GM11168 (cell line): ENCODE measurements at regions not wholly inside any gene's neighbourhood (a gene's known extent, or its start where the extent isn't known, plus 50 kb on each side); places are given as distances from the start of the nearest gene placed in this dataset.

Source experiments
- in situ Hi-C: fragments of 300-500 bp; cut with MboI; formaldehyde crosslinking; loops from one replicate; pipeline ENCODE4 v1.12.0; 2022; ENCODE audit warnings: low sequenced_read_pairs; ENCODE audit not compliant: unreplicated experiment

DNA sequence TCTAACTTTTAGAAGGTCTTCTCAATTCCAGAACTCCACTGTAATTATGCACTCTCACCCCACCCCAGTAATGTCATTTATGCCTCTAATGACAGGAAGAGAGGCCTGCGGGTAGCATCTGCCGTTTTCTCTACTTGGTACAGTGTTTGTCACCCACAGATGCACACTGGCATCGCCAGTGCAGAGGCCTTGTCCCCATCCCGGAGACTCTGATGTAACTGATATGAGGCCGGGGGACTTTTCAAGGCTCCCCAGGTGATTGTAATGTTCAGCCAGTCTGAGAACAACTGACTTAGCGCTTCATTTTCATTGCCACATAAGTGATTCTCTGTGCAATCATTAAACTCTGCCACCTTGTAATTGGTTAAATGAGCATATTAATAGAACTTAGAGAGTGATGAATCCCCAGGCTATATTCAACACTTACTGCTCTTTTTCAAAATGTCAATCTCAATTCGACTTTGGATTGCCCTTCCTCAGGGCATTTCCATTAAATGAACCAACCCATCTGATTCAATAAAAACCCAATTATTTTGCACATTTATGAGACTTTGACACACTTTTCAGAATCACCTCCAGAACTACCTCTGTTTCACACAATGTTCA is 113.2 kb downstream of the HERPUD2 start:
- in situ Hi-C loops, result no loop called here

DNA sequence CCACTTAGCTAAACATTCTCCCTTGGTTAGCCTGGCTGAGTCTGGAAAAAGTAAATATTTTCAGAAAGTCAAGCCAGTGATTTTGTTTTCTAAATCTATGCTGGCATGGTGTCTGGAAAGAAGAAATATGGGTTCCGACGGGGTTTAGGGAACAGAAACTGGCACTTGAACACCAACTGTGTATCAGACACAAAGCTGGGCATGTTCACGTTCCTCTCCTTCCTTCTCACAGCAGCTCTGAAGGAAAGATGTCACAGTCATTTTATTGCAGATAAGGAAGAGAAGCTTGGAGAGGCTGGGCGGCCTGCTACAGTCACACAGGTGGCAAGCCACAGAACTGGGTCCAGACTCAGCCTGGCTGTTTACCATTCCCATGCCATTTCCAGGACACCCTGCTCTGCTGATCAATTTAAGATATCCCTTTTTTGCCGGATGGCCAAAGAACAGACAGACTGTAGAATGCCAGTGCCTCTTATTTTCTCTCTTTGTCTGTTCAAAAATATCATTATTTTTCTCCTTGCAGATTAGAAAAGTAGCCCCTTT is 118.8 kb downstream of the HERPUD2 start:
- in situ Hi-C loops, result no loop called here

DNA sequence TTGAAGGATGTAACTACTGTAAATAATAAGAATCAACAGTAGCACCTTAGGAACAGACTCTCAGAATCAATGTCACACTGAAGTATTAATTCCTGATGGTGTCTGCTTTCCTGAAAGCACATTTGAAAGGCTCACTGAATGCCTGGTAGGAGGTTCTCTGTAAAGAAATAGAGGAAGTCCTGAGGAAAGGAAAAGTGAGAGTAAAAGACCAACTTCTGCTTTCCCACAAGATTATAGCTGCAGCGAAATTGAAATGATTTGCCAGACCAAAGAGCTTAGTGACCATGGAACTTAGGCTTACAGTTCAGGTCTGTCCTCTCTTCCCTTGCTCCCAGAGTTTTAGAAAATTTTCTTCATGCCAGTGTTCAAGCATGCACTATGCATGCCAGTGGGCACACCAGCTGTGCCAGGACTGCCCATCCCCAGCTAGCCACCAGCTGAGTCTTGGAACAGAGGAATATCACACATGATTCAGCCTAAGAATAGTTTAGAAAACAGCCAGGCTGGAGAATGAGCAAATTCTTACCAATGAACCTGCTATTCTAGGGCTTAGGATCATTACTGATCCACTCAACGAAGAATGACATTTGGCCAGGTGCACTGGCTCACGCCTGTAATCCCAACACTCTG is 123.2 kb downstream of the HERPUD2 start:
- in situ Hi-C loops, result no loop called here

DNA sequence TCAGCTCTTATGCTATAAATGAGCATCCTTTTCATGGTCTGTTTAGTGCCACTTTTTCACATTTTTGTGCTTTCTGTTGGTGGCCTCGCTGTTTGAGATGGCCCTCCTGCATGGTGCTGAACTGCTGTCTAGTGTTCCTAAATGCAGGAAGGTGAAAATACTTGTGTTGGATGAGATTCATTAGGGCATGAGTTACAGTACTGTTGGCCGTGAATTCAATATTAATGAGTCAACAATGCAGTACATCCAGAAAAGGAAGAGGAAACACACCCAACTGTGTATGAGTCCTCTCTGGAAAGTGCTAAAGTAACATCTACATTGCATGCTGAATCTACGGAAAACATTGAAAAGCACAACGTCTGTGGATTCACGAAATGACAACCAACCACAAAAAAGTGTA is 124.0 kb downstream of the HERPUD2 start:
- in situ Hi-C loops, result no loop called here

DNA sequence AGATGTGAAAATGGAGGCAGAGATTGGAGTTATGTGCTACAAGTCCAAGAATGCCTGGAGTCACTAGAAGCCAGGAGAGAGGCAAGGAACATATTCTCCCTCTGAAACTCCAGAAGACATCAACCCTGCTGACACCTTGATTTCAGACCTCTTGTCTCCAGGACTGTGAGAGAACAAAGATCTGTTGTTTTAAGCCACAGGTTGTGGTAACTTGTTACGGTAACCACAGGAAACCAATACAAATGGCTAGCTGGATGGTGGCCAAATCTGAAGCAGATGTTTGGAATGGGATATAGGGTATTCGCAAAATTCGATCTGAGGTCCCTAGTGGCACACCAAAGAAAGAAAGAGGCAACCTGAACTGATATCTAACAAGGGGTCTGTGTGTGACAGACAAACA is 129.0 kb downstream of the HERPUD2 start:
- in situ Hi-C loops, result no loop called here

DNA sequence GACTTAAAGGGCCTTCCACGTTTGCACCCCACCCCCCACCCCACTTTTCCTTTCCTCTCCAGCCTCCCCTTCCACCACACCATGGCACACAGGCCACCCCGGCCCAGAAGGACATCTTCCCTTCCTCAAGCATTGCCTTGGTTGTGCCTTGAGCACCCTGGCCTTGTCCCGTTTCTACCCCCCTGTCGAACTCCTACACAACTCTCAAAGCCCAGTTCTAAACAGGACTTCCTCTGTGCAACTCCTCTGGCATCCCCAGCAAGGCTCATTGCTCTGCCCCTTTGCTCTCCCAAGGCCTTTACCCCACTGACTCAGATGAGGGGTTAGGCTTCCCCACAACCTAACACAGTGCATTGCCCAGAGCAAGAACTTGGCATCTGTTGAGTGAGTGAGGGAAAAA is 136.1 kb downstream of the HERPUD2 start:
- in situ Hi-C loops, result no loop called here

DNA sequence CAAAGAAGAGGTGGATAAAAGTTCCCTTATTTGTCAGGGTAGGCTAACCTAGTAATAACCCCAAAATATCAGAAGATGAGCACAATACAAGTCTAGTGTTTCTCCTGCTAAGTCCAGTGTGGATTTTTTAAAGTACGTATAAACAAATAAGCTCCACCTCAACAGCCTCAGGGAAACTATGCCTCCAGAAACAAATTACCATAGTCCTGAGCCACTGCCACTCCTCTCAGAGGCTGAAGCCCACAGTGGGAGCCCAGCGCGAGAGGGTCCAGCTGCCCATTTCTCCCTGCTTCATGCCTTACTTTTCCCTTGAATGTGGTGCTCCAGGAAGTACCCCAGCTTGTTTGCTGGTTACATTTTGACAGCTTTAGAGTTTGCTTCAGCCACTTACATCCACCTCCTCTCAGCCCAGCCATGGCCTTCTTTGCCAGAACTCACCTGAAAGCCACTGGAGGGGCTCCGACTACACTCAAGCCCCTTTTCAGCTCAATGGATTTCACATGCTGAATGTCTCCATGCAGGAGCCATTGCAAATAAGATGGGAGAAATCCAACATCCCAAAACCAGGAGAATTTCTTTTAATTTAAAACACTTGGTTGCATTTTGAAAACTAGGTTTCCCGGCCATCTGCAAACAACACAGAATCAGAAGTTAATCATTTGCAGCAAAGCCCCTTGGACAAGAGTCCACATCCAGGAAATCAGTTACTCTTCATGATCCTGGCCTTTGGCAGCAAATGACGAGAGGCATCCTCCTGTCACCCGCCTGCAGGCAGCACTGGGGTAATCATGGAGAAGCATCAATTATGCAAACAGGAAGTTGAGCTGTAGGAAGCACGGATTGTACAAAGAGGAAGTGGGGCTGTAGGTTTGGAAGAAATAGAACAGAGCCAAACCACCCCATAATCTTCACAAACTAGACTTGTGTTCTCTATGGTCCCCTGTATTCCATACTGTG is 138.1 kb downstream of the HERPUD2 start:
- in situ Hi-C loops, result no loop called here

DNA sequence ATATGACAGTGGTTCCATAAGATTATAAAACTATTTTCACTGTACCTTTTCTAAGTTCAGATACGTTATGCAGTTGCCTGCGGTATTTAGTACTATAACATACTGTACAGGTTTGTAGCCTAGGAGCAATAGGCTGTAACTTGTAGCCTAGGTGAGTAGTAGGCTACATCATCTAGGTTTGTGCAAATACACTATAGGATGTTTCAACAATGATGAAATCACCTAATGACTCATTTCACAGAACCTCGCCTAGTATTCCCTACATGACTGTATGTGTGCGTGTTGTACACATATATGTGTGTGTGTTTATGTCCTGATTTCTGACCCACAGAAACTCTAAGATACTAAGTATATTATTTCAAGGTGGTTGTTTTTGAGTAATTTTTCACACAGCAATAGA is 139.0 kb downstream of the HERPUD2 start:
- in situ Hi-C loops, result no loop called here

DNA sequence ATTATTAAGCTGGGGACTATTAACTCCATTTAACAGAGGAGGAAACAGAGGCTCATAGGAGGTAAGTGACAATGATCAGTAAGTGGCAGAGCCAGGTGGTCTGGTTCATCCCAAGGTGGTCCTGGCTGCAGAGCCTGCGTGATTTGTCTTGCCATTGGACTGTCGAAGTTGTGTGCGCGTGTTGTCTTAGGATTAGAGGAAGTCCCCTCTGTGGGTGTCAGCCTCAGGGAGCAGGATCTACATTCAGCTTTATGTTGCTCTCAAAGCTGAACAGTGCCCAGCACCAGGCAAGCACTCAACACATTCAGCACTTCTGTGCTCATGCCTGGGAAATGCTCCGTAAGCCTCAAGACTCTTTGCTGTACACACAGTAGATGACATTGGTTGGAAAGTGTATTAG is 139.5 kb downstream of the HERPUD2 start:
- in situ Hi-C loops, result no loop called here

DNA sequence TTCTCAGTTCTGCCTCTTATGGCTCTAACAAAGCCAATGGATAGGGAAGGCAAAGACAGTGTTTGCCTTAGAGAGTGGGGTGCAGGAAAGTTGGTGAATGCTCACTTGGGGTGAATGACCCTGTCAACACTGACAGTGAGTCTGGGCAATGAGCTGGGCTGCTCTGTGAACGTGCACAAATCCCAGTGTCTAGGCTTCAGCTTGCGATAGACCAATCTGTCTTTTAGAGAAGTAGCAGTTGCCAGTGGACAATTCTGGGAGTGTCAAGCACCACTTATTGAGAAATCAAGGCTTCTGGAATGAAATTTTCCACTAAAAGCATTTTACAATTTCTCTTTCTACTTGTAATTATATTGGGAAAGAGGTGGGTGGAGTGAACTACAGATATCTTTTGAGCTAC is 141.4 kb downstream of the HERPUD2 start:
- in situ Hi-C loops, result no loop called here

DNA sequence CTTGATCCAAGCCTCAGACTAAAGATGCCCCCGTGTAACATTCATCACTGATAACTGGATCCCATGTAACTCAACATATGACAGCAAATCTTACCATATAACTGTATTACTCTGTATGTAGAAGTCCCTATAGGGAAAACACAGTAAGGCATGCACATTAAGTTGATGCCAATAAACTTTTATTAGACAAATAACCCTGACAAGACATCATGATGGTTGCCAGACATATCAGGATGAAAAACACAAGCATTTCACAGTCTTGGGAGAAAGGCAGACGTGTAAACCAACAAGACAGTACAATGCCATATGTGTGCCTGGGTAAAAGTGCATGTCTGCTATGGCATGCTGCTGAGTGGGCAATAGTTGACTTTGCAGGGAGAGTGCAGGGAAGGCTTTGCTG is 142.2 kb downstream of the HERPUD2 start:
- in situ Hi-C loops, result no loop called here

DNA sequence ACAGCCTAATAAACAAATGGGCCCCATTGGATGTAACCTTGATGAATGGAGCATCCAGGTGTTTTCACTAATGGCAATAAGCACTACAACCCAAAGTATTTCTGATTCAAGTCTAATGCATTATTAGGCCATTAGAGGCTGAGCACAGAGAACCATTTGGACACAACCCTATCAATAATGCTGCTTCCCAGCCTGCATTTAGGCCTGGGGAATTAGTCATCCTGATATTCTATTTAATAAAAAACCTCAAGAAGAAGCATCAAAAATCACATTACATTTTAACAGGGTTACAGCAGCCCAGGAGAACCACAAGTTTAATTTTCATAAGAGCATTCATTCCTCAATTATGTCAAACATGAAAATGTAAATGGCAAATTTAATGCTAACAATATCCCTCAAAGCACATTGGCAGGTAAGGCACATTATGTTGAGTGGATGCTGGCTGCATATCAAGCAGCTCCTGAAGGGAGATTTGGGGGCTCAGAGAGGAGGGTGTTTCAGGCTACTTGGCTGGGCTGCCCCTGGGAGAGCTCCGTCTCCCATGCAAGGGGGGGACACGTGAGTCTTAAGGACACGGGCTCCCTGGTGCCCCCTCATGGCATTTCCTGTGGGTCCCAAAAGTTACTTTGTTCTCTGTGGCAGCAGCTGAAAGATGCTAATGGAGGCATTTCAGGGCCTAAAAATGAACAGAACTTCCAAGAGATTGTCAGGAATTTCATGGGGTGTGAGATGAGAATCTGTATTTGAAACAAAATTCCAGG is 143.4 kb downstream of the HERPUD2 start:
- in situ Hi-C loops, result no loop called here

DNA sequence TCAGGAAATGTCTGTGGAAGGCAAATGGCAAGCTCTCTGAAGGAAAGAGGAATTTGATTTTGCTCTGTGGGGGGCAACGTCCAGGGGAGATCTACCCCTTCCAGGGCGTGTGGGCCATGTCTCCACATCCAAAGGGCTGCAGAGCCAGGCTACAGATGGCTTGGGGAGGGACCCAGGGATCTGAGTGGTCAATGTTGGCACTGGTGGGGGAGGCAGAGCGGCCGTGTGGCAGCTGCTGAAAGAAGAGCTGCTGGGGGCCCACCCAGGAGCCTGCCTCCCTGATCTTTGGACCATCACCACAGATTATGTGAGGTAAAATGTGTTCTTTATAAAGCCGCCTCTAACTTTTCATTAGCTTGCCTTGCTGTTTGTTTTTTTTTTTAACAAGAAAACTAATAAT is 144.1 kb downstream of the HERPUD2 start:
- in situ Hi-C loops, result no loop called here

DNA sequence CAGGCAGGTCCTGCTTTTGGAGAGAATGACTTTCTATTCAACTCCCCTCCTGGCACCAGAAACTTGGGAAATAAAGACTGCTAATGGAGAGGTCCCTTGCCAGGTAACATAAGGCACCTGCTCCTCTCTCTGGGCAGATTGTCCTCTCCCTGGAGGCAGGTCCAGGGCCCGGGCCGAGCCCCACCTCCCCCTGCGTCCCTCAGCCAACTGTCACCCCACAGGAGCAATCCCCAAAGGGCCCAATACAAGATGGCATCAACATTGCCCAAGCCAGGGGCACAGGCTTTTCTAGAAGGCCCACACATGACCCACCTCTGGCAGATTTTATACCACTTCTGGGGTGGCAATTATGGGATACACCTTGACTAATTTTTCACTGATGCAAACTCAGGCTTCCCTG is 145.2 kb downstream of the HERPUD2 start:
- in situ Hi-C loops, result loop anchor here (25.0 kb wide), 2 partner anchors 362 to 487 kb away; no protein-coding TSS in a partner anchor

DNA sequence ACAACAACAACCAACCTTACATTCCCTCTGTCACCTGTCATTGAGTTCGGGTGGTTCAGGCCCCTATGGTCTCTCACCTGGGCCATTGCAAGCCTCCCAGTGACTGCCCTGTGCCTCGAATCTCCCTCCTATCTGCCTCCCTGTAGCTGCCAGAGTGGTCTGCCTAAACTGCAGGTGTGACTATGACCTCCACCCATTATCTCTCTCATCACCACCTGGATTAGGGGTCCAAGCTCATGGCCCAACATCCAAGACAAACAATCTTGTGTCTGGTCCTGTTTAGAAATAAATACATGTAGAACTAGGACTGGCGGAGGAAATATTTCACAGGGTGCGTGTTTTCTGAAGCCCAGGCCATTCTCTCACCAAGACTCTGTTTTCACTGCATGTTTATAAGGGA is 146.6 kb downstream of the HERPUD2 start:
- in situ Hi-C loops, result loop anchor here (25.0 kb wide), 2 partner anchors 361 to 486 kb away; no protein-coding TSS in a partner anchor

DNA sequence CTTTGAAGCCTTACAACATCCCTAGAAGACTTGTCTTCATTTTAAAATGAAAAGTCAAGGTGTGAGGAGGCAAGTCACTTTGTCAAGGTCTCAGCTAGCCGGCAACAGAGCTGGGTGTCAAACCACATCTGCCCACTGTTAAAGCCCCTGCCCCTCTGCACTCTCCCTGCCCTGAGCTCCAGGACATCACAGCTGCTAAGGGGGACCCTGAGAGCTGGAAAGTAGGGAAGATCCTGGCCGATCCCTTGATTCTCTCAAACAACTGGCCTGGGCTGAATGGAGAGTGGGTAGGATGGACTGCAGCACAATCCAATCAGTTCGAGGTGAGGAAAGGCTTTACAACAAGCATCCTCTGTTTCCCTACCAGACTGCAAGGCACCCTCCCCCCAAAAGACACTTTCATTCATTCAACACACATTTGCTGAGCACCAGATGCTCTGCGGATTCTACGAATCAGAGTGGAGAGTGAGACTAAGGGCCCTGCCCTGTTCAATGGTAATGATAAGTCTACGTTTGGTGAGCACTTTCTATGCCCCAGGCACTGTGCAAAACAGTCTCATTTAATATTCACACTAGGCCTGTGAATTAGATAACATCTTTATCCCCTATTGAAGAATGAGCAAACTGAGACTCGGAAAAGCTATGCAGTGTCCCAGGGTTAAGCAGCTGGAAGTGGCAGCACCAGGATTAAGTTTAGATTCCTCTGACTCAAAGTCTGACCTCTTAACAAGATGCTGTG is 148.1 kb downstream of the HERPUD2 start:
- in situ Hi-C loops, result loop anchor here (25.0 kb wide), 2 partner anchors 360 to 485 kb away; no protein-coding TSS in a partner anchor

DNA sequence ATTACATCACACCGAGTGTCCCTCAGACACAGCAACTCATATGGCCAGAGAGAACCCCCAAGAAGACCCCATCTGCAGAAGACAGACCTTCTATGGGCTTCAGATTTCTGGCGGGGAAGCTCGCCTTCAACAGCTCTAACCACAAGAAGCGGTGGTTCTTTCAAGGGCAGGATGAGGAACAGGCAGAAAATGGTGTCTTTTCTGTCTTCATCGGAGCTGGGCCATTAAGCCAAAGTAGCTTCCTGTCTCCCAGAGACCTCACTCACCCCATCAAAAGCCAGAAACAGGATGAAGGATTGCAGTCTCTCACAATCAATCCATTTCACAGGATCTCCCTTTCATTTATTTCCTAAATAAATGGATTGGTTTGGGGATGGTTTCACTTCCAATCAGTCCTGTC is 149.1 kb downstream of the HERPUD2 start:
- in situ Hi-C loops, result loop anchor here (25.0 kb wide), 2 partner anchors 359 to 484 kb away; no protein-coding TSS in a partner anchor

DNA sequence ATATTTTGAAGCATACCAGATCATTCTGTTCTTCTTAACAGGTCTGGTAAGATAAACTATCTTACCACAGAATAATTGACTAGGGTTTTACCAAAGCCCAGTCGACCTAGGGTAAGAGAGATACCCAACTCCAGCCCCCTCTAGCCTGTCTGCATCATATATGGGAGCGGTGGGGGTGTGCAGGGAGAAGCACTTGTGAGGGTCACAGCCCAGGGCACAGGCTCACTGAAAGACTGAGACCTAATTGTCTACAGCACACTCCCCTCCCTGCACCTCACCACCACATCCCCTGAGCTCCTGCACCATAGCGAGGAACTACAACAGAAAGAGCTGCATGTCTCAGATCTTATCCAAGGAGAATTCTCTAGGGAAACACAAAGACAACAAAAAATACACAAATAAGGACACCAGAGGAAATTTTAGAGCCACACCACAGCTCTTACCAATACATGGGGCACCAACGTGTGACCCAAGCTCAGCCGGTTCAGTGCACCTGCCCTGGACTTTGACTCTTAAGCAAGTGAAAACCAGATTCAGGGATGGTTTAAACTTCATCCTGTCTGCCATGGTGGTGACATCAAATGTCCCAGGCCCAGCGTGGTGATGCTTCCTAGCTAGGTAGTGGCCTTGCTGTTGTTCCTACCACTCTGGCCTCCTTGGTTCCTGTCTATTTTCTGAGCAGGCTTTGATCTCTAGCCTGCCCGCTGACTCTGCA is 150.8 kb downstream of the HERPUD2 start:
- in situ Hi-C loops, result loop anchor here (25.0 kb wide), 2 partner anchors 357 to 482 kb away; no protein-coding TSS in a partner anchor
